HL-60 (cell line): ENCODE measurements at regions not wholly inside any gene's neighbourhood (a gene's known extent, or its start where the extent isn't known, plus 50 kb on each side); places are given as distances from the start of the nearest gene placed in this dataset.

Experiments used
- CTCF ChIP-seq: IDR thresholded peaks from one replicate; pipeline ENCODE4 v1.5.1; 2011; ENCODE audit warnings: low read length, control low read depth, inconsistent platforms; ENCODE audit not compliant: insufficient read depth
- GABPA ChIP-seq: IDR thresholded peaks from 2 replicates; pipeline ENCODE4 v1.6.1; 2012; ENCODE audit warnings: low read depth
- POLR2AphosphoS5 ChIP-seq: IDR thresholded peaks from 2 replicates; pipeline ENCODE4 v1.6.1; 2012; ENCODE audit warnings: low read depth
- TF ChIP-seq, protein P1 (sequence below): IDR thresholded peaks from 2 replicates; pipeline ENCODE4 v1.6.1; 2012; ENCODE audit warnings: low read depth; ENCODE audit not compliant: insufficient replicate concordance

GRCh38 chr4:159632031-159632430 is 529.2 kb downstream of the RAPGEF2 start:
- TF ChIP-seq CTCF (no peak), POLR2AphosphoS5 (no peak), GABPA (no peak)
- TF ChIP-seq, protein P1, sequence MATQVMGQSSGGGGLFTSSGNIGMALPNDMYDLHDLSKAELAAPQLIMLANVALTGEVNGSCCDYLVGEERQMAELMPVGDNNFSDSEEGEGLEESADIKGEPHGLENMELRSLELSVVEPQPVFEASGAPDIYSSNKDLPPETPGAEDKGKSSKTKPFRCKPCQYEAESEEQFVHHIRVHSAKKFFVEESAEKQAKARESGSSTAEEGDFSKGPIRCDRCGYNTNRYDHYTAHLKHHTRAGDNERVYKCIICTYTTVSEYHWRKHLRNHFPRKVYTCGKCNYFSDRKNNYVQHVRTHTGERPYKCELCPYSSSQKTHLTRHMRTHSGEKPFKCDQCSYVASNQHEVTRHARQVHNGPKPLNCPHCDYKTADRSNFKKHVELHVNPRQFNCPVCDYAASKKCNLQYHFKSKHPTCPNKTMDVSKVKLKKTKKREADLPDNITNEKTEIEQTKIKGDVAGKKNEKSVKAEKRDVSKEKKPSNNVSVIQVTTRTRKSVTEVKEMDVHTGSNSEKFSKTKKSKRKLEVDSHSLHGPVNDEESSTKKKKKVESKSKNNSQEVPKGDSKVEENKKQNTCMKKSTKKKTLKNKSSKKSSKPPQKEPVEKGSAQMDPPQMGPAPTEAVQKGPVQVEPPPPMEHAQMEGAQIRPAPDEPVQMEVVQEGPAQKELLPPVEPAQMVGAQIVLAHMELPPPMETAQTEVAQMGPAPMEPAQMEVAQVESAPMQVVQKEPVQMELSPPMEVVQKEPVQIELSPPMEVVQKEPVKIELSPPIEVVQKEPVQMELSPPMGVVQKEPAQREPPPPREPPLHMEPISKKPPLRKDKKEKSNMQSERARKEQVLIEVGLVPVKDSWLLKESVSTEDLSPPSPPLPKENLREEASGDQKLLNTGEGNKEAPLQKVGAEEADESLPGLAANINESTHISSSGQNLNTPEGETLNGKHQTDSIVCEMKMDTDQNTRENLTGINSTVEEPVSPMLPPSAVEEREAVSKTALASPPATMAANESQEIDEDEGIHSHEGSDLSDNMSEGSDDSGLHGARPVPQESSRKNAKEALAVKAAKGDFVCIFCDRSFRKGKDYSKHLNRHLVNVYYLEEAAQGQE = no peak
